Cardiac muscle cell (in vitro differentiated cells and primary cell): ENCODE measurements at regions not wholly inside any gene's neighbourhood (a gene's known extent, or its start where the extent isn't known, plus 50 kb on each side); places are given as distances from the start of the nearest gene placed in this dataset.
"Not testable (repeated sequence)": the region's sequence is repeated elsewhere in the genome, so short reads cannot be mapped to it uniquely, and the experiment has no call there.

Experiments
- DNase-seq, 2 donors: peaks; one replicate each; pipeline versions ENCODE4 v3.0.0 to v3.0.0-alpha.2; 2010 to 2017; ENCODE audit warnings: low read depth in 1 of 2, low spot score in 1 of 2
- H3K27ac ChIP-seq: fragments of 200-600 bp; sonication (generic); 2 replicates; pipeline ENCODE4 v1.5.1; 2016
- H3K27me3 ChIP-seq: fragments of 200-600 bp; sonication (generic); 2 replicates; pipeline ENCODE4 v1.6.0; 2016; ENCODE audit warnings: control low read depth
- H3K36me3 ChIP-seq: fragments of 200-600 bp; sonication (generic); 2 replicates; pipeline ENCODE4 v1.5.1; 2016; ENCODE audit warnings: control low read depth
- H3K4me1 ChIP-seq: fragments of 200-600 bp; sonication (generic); 2 replicates; pipeline ENCODE4 v1.8.1; 2017; ENCODE audit warnings: low read depth, mild to moderate bottlenecking, mixed run types
- H3K4me3 ChIP-seq: fragments of 200-600 bp; sonication (generic); 2 replicates; pipeline ENCODE4 v1.5.1; 2016; ENCODE audit warnings: mild to moderate bottlenecking
- H3K9me3 ChIP-seq: fragments of 200-600 bp; sonication (generic); 2 replicates; pipeline ENCODE4 v1.5.1; 2017; ENCODE audit warnings: low read depth, mild to moderate bottlenecking, control low read depth
- CTCF ChIP-seq: IDR thresholded peaks from 2 replicates; pipeline ENCODE4 v1.5.1; 2012; ENCODE audit warnings: low read depth, mild to moderate bottlenecking, low read length

GRCh38 chr6:16028966-16029365 is 99.9 kb upstream of the MYLIP start:
- H3K4me1 ChIP-seq, result peaks cover 8% of the 10 kb centered on the region
- no peak for TF ChIP-seq CTCF
- H3K4me3 ChIP-seq, result no peak overlapping the region
- H3K9me3 ChIP-seq, result no peaks in the 10 kb centered on the region
- no peak overlapping the region for H3K27ac ChIP-seq
- no peaks in the 10 kb centered on the region for H3K36me3 ChIP-seq
- H3K27me3 ChIP-seq, result no peaks in the 10 kb centered on the region
- no peak for DNase-seq

GRCh38 chr6:16020259-16020658 is 108.6 kb upstream of the MYLIP start:
- DNase-seq, result no peak
- Histone ChIP-seq H3K27me3 (no peaks in the 10 kb centered on the region), H3K4me3 (no peak overlapping the region), H3K9me3 (no peaks in the 10 kb centered on the region), H3K27ac (no peak overlapping the region), H3K4me1 (no peaks in the 10 kb centered on the region), H3K36me3 (no peaks in the 10 kb centered on the region)
- TF ChIP-seq CTCF, result no peak

GRCh38 chr6:16019462-16019861 is 109.4 kb upstream of the MYLIP start:
- Histone ChIP-seq H3K27me3 (no peaks in the 10 kb centered on the region), H3K36me3 (no peaks in the 10 kb centered on the region), H3K4me3 (no peak overlapping the region), H3K4me1 (no peaks in the 10 kb centered on the region), H3K27ac (no peak overlapping the region), H3K9me3 (no peaks in the 10 kb centered on the region)
- TF ChIP-seq CTCF, result no peak
- DNase-seq, result no peak

GRCh38 chr6:16018626-16019025 is 110.3 kb upstream of the MYLIP start:
- Histone ChIP-seq H3K9me3 (no peaks in the 10 kb centered on the region), H3K27me3 (no peaks in the 10 kb centered on the region), H3K4me3 (no peak overlapping the region), H3K27ac (no peak overlapping the region), H3K36me3 (no peaks in the 10 kb centered on the region), H3K4me1 (no peaks in the 10 kb centered on the region)
- no peak for TF ChIP-seq CTCF
- no peak for DNase-seq

GRCh38 chr6:16014325-16014724 is 114.6 kb upstream of the MYLIP start:
- not testable (repeated sequence) for DNase-seq, H3K9me3 ChIP-seq, H3K4me1 ChIP-seq, H3K27me3 ChIP-seq, H3K27ac ChIP-seq, H3K36me3 ChIP-seq, H3K4me3 ChIP-seq

- Histone ChIP-seq H3K4me1 (peaks cover 9% of the 10 kb centered on the region), H3K4me3 (no peak overlapping the region), H3K27ac (no peak overlapping the region), H3K36me3 (no peaks in the 10 kb centered on the region), H3K9me3 (no peaks in the 10 kb centered on the region), H3K27me3 (no peaks in the 10 kb centered on the region)
- TF ChIP-seq CTCF, result no peak
- no peak for DNase-seq
Observed at GRCh38 chr6:16007146-16007545, 121.7 kb upstream of the MYLIP start.
